Neural crest cell (in vitro differentiated cells): ENCODE measurements at regions not wholly inside any gene's neighbourhood (a gene's known extent, or its start where the extent isn't known, plus 50 kb on each side); places are given as distances from the start of the nearest gene placed in this dataset.
"Not testable (repeated sequence)": the region's sequence is repeated elsewhere in the genome, so short reads cannot be mapped to it uniquely, and the experiment has no call there.

ENCODE experiments used
- DNase-seq: peaks from one replicate; pipeline ENCODE4 v3.0.0; 2021; ENCODE audit warnings: low read depth, mixed read lengths, low spot score
- H3K27ac Mint-ChIP-seq: one replicate; pipeline ENCODE4 v1.8.0; 2021; ENCODE audit warnings: mild to moderate bottlenecking, mixed read lengths; ENCODE audit not compliant: unreplicated experiment
- H3K27me3 Mint-ChIP-seq: 2 replicates; pipeline ENCODE4 v1.8.0; 2021; ENCODE audit warnings: low read depth, mild to moderate bottlenecking, mixed read lengths
- H3K36me3 Mint-ChIP-seq: 2 replicates; pipeline ENCODE4 v1.8.0; 2021; ENCODE audit warnings: low read depth, mild to moderate bottlenecking, mixed read lengths
- H3K4me1 Mint-ChIP-seq: 2 replicates; pipeline ENCODE4 v1.8.0; 2021; ENCODE audit warnings: mixed read lengths
- H3K4me3 Mint-ChIP-seq: one replicate; pipeline ENCODE4 v1.8.0; 2021; ENCODE audit warnings: mild to moderate bottlenecking, mixed read lengths
- H3K9me3 Mint-ChIP-seq: 2 replicates; pipeline ENCODE4 v1.8.0; 2021; ENCODE audit warnings: mixed read lengths
- TF ChIP-seq, protein P1 (sequence below): fragments of 200-600 bp; sonication (generic); conservative IDR thresholded peaks from 2 replicates; pipeline ENCODE4 v1.5.0; 2021; ENCODE audit warnings: antibody characterized with exemption, mild to moderate bottlenecking

DNA sequence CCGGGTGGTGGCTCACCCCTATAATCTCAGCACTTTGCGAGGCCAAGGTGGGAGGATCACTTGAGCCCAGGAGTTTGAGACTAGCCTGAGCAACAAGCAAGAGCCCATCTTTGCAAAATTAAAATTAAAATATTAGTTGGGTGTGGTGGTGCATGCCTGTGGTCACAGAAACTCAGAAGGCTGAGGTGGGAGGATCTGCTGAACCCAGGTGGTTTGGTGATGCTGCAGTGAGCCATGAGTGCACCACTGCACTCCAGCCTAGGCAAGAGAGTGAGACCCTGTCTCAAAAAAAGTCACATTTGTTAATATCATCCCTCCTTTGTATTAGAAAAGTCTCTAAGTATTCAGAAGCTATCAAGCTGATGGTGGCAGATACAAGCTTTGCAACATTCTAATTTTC lies 317.5 kb downstream of the ANKRD30A start:
- H3K4me3 Mint-ChIP-seq: no peak overlapping the region
- H3K4me1 Mint-ChIP-seq: no peaks in the 10 kb centered on the region
- H3K27ac Mint-ChIP-seq: no peak overlapping the region
- H3K27me3 Mint-ChIP-seq: no peaks in the 10 kb centered on the region
- TF ChIP-seq, protein P1, sequence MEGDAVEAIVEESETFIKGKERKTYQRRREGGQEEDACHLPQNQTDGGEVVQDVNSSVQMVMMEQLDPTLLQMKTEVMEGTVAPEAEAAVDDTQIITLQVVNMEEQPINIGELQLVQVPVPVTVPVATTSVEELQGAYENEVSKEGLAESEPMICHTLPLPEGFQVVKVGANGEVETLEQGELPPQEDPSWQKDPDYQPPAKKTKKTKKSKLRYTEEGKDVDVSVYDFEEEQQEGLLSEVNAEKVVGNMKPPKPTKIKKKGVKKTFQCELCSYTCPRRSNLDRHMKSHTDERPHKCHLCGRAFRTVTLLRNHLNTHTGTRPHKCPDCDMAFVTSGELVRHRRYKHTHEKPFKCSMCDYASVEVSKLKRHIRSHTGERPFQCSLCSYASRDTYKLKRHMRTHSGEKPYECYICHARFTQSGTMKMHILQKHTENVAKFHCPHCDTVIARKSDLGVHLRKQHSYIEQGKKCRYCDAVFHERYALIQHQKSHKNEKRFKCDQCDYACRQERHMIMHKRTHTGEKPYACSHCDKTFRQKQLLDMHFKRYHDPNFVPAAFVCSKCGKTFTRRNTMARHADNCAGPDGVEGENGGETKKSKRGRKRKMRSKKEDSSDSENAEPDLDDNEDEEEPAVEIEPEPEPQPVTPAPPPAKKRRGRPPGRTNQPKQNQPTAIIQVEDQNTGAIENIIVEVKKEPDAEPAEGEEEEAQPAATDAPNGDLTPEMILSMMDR: no peak
- DNase-seq: no peak
- H3K9me3 Mint-ChIP-seq: peaks cover 15% of the 10 kb centered on the region
- peaks cover 6% of the 10 kb centered on the region for H3K36me3 Mint-ChIP-seq

DNA sequence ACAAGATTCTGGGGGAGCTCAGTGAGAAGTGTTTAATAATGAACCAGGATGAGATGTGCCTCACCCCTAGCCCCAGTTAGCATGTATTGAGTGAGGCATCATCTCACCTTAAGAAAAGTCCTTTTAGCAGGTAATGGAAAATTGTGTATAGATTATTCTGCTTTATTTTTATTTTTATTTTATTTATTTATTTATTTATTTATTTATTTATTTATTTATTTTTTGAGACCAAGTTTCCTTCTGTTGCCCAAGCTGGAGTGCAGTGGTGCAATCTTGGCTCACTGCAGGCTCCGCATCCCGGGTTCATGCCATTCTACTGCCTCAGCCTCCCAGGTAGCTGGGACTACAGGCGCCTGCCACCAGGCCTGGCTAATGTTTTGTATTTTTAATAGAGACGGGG lies 315.8 kb downstream of the ANKRD30A start:
- not testable (repeated sequence) for H3K4me3 Mint-ChIP-seq, H3K4me1 Mint-ChIP-seq, H3K36me3 Mint-ChIP-seq, DNase-seq, H3K27me3 Mint-ChIP-seq, H3K27ac Mint-ChIP-seq
- H3K9me3 Mint-ChIP-seq: peaks cover 15% of the 10 kb centered on the region

DNA sequence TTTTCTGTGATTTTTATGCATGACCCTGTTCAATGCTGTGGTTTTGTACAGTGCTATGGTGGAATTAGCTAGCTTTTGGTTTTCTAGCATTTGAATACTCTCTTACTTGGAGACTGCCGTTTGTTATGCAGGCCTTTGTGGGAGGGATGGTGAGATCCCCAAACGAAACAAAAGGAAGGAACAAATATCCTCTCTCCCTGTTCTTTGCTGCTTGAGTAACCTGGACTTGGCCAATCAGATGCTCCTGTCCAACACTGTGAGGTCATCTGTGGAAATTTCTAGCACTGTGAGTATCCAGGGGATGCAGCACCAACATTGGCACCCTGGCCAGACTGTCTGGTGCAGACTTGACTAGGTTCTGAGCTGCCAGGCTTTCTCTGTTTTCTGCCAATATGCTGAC lies 314.4 kb downstream of the ANKRD30A start:
- Mint-ChIP-seq H3K4me3 (no peak overlapping the region), H3K27ac (no peak overlapping the region), H3K27me3 (no peaks in the 10 kb centered on the region), H3K4me1 (no peaks in the 10 kb centered on the region), H3K9me3 (peaks cover 10% of the 10 kb centered on the region), H3K36me3 (peaks cover 6% of the 10 kb centered on the region)
- TF ChIP-seq, protein P1: no peak
- DNase-seq: no peak

DNA sequence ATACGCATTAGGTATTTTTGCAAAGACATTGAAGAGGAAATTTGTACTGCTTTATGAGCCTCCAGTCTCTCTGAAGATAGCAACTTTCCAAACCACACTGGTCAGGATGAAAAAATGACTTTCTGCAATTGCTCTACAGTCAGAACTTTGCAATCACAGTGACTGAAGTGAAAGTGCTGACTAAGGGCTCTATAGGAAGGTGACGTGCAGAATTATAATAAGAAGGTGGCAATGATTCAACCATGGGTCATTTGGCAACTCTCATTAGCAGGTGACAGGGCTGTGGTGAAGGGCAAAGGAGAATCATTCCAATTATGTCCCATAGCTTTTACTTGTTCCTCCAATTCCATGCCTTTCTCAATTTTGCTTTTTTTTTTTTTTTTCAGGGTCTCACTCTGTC lies 311.0 kb downstream of the ANKRD30A start:
- Mint-ChIP-seq H3K4me1 (no peaks in the 10 kb centered on the region), H3K9me3 (peaks cover 3% of the 10 kb centered on the region), H3K36me3 (no peaks in the 10 kb centered on the region), H3K27me3 (no peaks in the 10 kb centered on the region), H3K27ac (no peak overlapping the region), H3K4me3 (no peak overlapping the region)
- no peak for DNase-seq
- TF ChIP-seq, protein P1: no peak

DNA sequence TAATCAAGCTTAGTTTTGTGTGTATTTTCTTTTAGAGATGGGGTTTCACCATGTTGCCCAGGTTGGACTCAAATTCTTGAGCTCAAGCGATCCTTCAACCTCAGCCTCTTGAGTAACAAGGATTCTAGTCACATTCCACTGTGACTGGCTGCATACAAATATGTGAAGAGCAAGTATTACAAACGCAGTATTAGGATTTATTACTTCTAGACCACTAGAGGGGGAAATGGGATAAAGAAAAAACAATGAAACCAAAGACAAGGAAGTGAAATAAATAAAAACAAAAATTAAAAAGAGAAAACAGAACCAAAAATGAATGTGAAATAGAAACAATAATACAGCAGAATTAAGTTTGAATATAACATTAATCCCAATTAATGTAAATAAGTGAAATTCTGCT lies 308.7 kb downstream of the ANKRD30A start:
- DNase-seq: no peak
- Mint-ChIP-seq H3K9me3 (peaks cover 4% of the 10 kb centered on the region), H3K27ac (no peak overlapping the region), H3K4me1 (no peaks in the 10 kb centered on the region), H3K27me3 (no peaks in the 10 kb centered on the region), H3K36me3 (no peaks in the 10 kb centered on the region), H3K4me3 (no peak overlapping the region)
- TF ChIP-seq, protein P1: no peak
